Chondrocyte (in vitro differentiated cells): ENCODE measurements at regions not wholly inside any gene's neighbourhood (a gene's known extent, or its start where the extent isn't known, plus 50 kb on each side); places are given as distances from the start of the nearest gene placed in this dataset.
"Not testable (repeated sequence)": the region's sequence is repeated elsewhere in the genome, so short reads cannot be mapped to it uniquely, and the experiment has no call there.

ENCODE experiments used
- DNase-seq: peaks from one replicate; pipeline ENCODE4 v3.0.0; 2021; ENCODE audit warnings: mixed read lengths, low spot score
- H3K27ac Mint-ChIP-seq: one replicate; pipeline ENCODE4 v1.8.0; 2021; ENCODE audit warnings: mild to moderate bottlenecking, moderate library complexity, mixed read lengths; ENCODE audit not compliant: unreplicated experiment
- H3K27me3 Mint-ChIP-seq: 2 replicates; pipeline ENCODE4 v1.8.0; 2021; ENCODE audit warnings: low read depth, mixed read lengths
- H3K36me3 Mint-ChIP-seq: 2 replicates; pipeline ENCODE4 v1.8.0; 2021; ENCODE audit warnings: low read depth, mixed read lengths
- H3K4me1 Mint-ChIP-seq: 2 replicates; pipeline ENCODE4 v1.8.0; 2021; ENCODE audit warnings: low read depth, mild to moderate bottlenecking, mixed read lengths
- H3K4me3 Mint-ChIP-seq: one replicate; pipeline ENCODE4 v1.8.0; 2021; ENCODE audit warnings: mild to moderate bottlenecking, moderate library complexity, mixed read lengths; ENCODE audit not compliant: unreplicated experiment
- H3K9me3 Mint-ChIP-seq: 2 replicates; pipeline ENCODE4 v1.8.0; 2021; ENCODE audit warnings: low read depth, mixed read lengths
- TF ChIP-seq, protein P1 (sequence below): fragments of 200-600 bp; sonication (generic); IDR thresholded peaks from 2 replicates; pipeline ENCODE4 v1.5.0; 2021; ENCODE audit warnings: antibody characterized with exemption, mild to moderate bottlenecking, moderate library complexity

DNA sequence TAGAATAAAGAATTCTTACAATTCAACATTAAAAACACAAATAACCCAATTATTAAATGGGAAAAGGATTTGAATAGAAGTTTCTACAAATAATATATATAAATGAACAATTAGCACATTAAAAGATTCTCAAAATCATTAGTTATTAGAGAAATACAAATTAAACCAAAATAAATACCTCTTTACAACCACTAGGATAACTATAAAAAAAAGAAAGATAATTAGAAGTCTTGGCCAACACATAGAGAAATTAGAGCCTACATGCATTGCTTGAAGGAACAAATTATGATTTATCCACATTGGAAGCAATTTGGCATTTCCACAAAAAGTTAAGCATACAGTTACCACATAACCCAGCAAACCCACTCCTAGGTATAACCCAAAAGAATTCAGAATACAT lies 502.3 kb upstream of the UBE2E2 start:
- Mint-ChIP-seq H3K27me3 (peaks cover 3% of the 10 kb centered on the region), H3K4me1 (no peaks in the 10 kb centered on the region), H3K9me3 (peaks cover 2% of the 10 kb centered on the region), H3K27ac (no peak overlapping the region), H3K4me3 (no peak overlapping the region), H3K36me3 (no peaks in the 10 kb centered on the region)
- DNase-seq = no peak
- TF ChIP-seq, protein P1, sequence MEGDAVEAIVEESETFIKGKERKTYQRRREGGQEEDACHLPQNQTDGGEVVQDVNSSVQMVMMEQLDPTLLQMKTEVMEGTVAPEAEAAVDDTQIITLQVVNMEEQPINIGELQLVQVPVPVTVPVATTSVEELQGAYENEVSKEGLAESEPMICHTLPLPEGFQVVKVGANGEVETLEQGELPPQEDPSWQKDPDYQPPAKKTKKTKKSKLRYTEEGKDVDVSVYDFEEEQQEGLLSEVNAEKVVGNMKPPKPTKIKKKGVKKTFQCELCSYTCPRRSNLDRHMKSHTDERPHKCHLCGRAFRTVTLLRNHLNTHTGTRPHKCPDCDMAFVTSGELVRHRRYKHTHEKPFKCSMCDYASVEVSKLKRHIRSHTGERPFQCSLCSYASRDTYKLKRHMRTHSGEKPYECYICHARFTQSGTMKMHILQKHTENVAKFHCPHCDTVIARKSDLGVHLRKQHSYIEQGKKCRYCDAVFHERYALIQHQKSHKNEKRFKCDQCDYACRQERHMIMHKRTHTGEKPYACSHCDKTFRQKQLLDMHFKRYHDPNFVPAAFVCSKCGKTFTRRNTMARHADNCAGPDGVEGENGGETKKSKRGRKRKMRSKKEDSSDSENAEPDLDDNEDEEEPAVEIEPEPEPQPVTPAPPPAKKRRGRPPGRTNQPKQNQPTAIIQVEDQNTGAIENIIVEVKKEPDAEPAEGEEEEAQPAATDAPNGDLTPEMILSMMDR = no peak

DNA sequence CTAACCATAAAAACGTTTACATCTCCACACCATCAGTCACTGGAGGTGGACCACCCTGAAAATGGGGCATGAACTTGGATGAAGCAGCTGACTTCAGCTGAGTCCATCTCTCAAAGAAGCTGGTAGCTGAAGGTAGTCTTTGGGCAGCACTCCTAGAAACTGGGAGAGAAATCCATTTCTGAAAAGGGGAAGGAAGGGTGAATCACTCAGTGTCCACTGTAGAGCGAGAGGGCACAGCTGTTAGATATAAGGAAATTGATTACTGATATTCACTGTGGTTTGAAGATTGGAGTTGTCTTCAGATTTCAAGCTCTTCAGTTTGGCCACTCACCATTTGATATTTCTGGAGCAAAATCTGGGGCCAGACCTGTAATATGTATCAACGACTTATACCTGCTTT lies 499.0 kb upstream of the UBE2E2 start:
- Mint-ChIP-seq H3K27ac (no peak overlapping the region), H3K4me1 (no peaks in the 10 kb centered on the region), H3K9me3 (peaks cover 15% of the 10 kb centered on the region), H3K36me3 (no peaks in the 10 kb centered on the region), H3K4me3 (no peak overlapping the region), H3K27me3 (peaks cover 2% of the 10 kb centered on the region)
- no peak for DNase-seq
- TF ChIP-seq, protein P1 = no peak

DNA sequence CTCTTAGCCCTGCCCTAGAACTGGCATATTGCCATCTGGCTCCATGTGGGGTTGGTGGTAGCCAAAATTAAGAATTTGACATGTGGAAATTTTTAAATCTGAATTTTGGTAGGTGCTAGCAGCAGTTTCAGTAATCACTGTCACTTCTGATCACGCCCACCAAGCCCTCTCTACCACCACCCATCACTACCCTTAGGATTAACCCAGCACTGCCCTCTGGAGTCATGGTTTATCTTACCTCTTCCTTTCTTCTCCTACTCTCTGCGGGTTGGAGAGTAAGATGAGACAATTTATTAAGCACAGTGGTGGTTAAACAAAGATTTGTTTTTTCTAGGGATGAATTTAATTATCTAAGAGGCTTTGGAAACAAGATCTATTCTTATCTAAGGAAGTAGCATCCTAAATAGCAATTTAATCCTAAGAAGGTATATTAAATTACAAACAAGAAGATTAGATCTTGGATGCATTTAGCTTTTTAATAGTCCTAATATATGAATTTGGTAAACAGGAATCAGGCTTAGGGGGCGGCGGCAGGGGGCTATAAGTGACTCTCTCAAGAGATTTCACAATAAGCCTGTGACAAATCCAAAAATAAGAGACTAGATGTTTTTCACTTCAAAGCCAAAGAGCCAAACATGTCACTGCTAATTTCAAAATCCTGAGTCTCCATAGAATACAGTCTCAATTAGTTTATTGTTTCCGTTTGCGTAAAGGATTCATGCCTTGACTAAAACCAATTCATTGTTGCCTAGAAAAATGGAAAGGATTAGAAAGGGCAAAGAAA lies 498.4 kb upstream of the UBE2E2 start:
- TF ChIP-seq, protein P1 = no peak
- peaks cover 20% of the 10 kb centered on the region for H3K9me3 Mint-ChIP-seq
- no peak overlapping the region for H3K27ac Mint-ChIP-seq
- H3K36me3 Mint-ChIP-seq = no peaks in the 10 kb centered on the region
- H3K4me1 Mint-ChIP-seq = no peaks in the 10 kb centered on the region
- H3K4me3 Mint-ChIP-seq = no peak overlapping the region
- H3K27me3 Mint-ChIP-seq = peaks cover 1% of the 10 kb centered on the region
- no peak for DNase-seq

DNA sequence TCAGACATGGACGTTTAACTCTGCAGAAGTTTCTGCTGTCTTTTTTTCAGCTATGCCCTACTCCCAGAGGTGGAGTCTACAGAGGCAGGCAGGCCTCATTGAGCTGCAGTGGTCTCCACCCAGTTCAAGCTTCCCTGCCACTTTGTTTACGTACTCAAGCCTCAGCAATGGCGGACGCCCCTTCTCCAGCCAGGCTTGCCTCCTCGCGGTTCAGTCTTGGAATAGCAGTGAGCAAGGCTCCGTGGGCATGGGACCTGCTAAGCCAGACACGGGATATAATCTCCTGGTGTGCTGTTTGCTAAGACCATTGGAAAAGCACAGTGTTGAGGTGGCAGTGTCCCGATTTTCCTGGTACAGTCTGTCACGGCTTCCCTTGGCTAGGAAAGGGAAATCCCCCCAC lies 496.2 kb upstream of the UBE2E2 start:
- H3K27ac Mint-ChIP-seq, H3K4me1 Mint-ChIP-seq, H3K36me3 Mint-ChIP-seq, H3K27me3 Mint-ChIP-seq, H3K4me3 Mint-ChIP-seq, DNase-seq: not testable (repeated sequence)
- H3K9me3 Mint-ChIP-seq = peaks cover 38% of the 10 kb centered on the region

DNA sequence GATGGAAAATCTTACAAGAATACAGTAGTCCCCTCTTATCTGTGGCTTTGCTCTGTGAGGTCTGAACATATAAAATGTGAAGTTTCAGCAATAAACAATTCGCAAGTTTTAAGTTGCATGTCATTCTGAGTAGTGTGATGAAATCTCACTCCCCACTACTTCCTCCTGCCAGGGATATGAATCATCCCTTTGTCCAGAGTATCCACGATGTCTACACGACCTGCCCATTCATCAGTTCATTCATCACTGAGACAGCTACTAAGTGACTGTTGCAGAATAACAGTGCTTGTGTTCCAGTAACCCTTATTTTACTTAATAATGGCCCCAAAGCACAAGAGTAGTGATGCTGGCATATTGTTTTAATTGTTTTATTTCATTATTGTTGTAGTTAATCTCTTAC lies 489.2 kb upstream of the UBE2E2 start:
- no peaks in the 10 kb centered on the region for H3K36me3 Mint-ChIP-seq
- TF ChIP-seq, protein P1 = no peak

GRCh38 chr3:22714749-22715148 lies 488.4 kb upstream of the UBE2E2 start:
- H3K9me3 Mint-ChIP-seq = peaks cover 34% of the 10 kb centered on the region
- no peaks in the 10 kb centered on the region for H3K4me1 Mint-ChIP-seq
- H3K36me3 Mint-ChIP-seq = no peaks in the 10 kb centered on the region
- TF ChIP-seq, protein P1 = no peak
- H3K27me3 Mint-ChIP-seq = no peaks in the 10 kb centered on the region
- H3K27ac Mint-ChIP-seq = no peak overlapping the region
- DNase-seq = no peak
- no peak overlapping the region for H3K4me3 Mint-ChIP-seq

More for the DNA sequence above, 489.2 kb upstream of the UBE2E2 start:
- Mint-ChIP-seq H3K27ac (no peak overlapping the region), H3K4me3 (no peak overlapping the region), H3K4me1 (no peaks in the 10 kb centered on the region), H3K27me3 (no peaks in the 10 kb centered on the region), H3K9me3 (peaks cover 40% of the 10 kb centered on the region)
- no peak for DNase-seq
